Glutamatergic neuron (in vitro differentiated cells): ENCODE measurements at regions not wholly inside any gene's neighbourhood (a gene's known extent, or its start where the extent isn't known, plus 50 kb on each side); places are given as distances from the start of the nearest gene placed in this dataset.
A peak's percentile ranks its signal among the peaks of the same experiment; 100 is the strongest.

Experiments used
- DNase-seq: peaks from one replicate; pipeline ENCODE4 v3.0.0; 2022
- H3K27ac Mint-ChIP-seq: one replicate; pipeline ENCODE4 v1.8.0; 2020; ENCODE audit warnings: mild to moderate bottlenecking, mixed read lengths, inconsistent platforms; ENCODE audit not compliant: unreplicated experiment
- H3K27me3 Mint-ChIP-seq: one replicate; pipeline ENCODE4 v1.8.0; 2020; ENCODE audit warnings: mild to moderate bottlenecking, moderate library complexity, mixed read lengths, inconsistent platforms; ENCODE audit not compliant: unreplicated experiment
- H3K36me3 Mint-ChIP-seq: one replicate; pipeline ENCODE4 v1.8.0; 2020; ENCODE audit warnings: mild to moderate bottlenecking, mixed read lengths, inconsistent platforms; ENCODE audit not compliant: unreplicated experiment
- H3K4me1 Mint-ChIP-seq: one replicate; pipeline ENCODE4 v1.8.0; 2020; ENCODE audit warnings: mild to moderate bottlenecking, low read depth, mixed read lengths, inconsistent platforms; ENCODE audit not compliant: unreplicated experiment
- H3K4me3 Mint-ChIP-seq: one replicate; pipeline ENCODE4 v1.8.0; 2020; ENCODE audit warnings: mild to moderate bottlenecking, mixed read lengths, inconsistent platforms; ENCODE audit not compliant: unreplicated experiment
- H3K9me3 Mint-ChIP-seq: one replicate; pipeline ENCODE4 v1.8.0; 2020; ENCODE audit warnings: mild to moderate bottlenecking, moderate library complexity, mixed read lengths, inconsistent platforms; ENCODE audit not compliant: unreplicated experiment
- TF ChIP-seq, protein P1 (sequence below): fragments of 200-600 bp; sonication (generic); IDR thresholded peaks from one replicate; pipeline ENCODE4 v1.5.0; 2021; ENCODE audit not compliant: partially characterized antibody, unreplicated experiment

DNA sequence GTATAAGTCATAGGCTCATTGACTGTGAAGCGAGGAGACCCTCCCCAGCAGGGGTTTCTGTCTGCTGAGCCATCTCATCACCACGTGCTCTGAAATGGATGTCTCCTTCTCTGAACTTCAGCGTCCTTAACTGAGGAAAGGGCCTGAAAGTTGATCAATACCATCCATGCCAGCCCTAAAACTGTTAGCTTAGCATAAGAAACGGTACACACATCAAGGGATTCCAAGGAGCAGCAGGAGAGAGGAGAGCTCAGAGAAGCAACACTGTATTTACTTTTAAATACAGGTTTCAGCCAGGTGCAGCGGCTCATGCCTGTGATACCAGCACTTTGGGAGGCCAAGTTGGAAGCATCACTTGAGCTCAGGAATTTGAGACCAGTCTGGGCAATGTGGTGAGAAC, 248.9 kb upstream of the TNRC6C start:
- peaks cover 27% of the 10 kb centered on the region for H3K36me3 Mint-ChIP-seq
- no peaks in the 10 kb centered on the region for H3K27me3 Mint-ChIP-seq
- peaks cover 5% of the 10 kb centered on the region for H3K9me3 Mint-ChIP-seq
- H3K4me1 Mint-ChIP-seq, result no peaks in the 10 kb centered on the region
- no peak overlapping the region for H3K27ac Mint-ChIP-seq
- TF ChIP-seq, protein P1, sequence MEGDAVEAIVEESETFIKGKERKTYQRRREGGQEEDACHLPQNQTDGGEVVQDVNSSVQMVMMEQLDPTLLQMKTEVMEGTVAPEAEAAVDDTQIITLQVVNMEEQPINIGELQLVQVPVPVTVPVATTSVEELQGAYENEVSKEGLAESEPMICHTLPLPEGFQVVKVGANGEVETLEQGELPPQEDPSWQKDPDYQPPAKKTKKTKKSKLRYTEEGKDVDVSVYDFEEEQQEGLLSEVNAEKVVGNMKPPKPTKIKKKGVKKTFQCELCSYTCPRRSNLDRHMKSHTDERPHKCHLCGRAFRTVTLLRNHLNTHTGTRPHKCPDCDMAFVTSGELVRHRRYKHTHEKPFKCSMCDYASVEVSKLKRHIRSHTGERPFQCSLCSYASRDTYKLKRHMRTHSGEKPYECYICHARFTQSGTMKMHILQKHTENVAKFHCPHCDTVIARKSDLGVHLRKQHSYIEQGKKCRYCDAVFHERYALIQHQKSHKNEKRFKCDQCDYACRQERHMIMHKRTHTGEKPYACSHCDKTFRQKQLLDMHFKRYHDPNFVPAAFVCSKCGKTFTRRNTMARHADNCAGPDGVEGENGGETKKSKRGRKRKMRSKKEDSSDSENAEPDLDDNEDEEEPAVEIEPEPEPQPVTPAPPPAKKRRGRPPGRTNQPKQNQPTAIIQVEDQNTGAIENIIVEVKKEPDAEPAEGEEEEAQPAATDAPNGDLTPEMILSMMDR, result no peak
- H3K4me3 Mint-ChIP-seq, result no peak overlapping the region
- DNase-seq, result no peak

DNA sequence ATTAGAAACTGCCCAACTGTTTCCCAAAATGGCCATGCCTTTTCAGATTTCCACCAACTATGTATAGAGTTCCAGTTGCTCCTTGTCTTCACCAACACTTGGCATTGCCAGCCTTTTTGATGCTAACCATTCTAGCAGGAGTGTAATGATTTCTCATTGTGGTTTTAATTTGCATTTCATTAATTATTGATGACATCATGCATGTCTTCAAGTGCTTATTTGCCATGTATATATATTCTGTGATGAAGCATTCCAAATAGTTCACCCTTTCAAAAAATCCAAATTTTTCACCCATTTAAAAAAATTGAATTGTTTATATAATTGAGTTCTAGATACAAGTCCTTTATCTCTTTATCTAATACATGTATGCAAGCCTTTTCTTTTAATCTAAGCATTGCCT, 245.9 kb upstream of the TNRC6C start:
- Mint-ChIP-seq H3K27ac (no peak overlapping the region), H3K36me3 (peaks cover 10% of the 10 kb centered on the region), H3K4me1 (no peaks in the 10 kb centered on the region), H3K4me3 (no peak overlapping the region), H3K9me3 (peaks cover 2% of the 10 kb centered on the region), H3K27me3 (no peaks in the 10 kb centered on the region)
- DNase-seq, result no peak
- TF ChIP-seq, protein P1, result no peak

DNA sequence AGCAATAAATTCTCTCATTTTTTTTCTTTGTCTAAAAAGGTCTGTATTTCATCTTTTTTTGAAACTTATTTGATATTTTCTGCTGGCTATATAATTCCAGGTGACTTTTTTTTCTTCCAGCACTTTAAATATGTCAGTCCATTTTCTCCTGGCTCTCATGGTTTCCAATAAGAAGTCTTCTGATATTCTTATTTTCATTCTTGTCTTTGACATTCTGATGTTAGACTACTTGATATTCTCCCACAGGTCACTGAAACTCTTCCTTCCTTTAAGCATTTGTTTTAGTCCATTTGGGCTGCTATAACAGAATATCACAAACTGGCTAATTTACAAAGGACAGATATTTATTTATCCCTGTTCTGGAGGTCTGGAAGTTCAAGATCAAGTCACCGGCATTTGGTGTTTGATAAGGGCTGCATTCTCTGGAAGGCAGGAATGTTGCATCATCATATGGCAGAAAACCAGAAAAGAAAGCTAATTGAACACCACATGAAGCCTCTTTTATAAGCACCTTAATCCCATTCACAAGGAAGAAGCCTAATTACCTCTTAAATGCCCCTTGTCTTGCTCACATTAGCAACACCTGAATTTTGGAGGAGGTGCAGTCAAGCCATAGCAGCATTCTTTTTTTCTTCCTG, 242.1 kb upstream of the TNRC6C start:
- no peak for DNase-seq
- H3K27me3 Mint-ChIP-seq, result peaks cover 4% of the 10 kb centered on the region
- H3K9me3 Mint-ChIP-seq, result peaks cover 8% of the 10 kb centered on the region
- peaks cover 21% of the 10 kb centered on the region for H3K36me3 Mint-ChIP-seq
- no peak overlapping the region for H3K4me3 Mint-ChIP-seq
- no peak overlapping the region for H3K27ac Mint-ChIP-seq
- TF ChIP-seq, protein P1, result no peak
- no peaks in the 10 kb centered on the region for H3K4me1 Mint-ChIP-seq

DNA sequence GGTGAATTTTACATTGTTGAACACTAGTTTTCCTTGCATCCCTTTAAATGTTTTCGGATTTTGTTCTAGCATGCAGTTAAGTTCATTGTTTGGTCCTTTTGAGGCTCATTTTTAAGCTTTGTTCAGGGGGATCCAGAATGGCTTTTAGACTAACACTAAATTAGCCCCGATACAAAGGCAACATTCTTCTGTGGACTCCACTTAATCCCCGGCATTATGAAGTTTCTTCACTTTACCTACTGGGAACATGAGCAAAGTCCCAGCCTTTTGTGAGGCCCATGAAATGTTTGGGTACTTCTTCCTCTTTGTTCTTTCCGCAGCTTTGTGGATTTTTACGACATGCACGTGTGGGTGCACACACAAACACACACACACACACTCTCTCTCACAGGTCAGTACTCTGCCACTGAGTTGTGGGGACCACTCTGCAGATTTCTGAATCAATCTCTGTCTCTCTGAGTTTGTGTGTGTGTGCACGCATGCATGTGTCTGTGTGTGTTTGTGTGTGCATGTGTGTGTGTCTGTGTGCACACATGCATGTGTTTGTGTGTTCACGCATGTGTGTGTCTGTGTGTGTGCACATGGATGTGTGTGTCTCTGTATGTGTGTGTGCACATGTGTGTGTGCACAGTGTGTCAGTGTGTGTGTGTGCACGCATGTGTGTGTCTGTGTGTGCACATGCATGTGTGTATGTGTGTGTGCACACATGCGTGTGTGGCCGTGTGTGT, 240.4 kb upstream of the TNRC6C start:
- H3K9me3 Mint-ChIP-seq, result peaks cover 11% of the 10 kb centered on the region
- H3K4me3 Mint-ChIP-seq, result no peak overlapping the region
- peak overlapping the region; percentile 4 for H3K27ac Mint-ChIP-seq
- no peaks in the 10 kb centered on the region for H3K4me1 Mint-ChIP-seq
- TF ChIP-seq, protein P1, result no peak
- H3K27me3 Mint-ChIP-seq, result peaks cover 6% of the 10 kb centered on the region
- no peak for DNase-seq
- H3K36me3 Mint-ChIP-seq, result peaks cover 21% of the 10 kb centered on the region

DNA sequence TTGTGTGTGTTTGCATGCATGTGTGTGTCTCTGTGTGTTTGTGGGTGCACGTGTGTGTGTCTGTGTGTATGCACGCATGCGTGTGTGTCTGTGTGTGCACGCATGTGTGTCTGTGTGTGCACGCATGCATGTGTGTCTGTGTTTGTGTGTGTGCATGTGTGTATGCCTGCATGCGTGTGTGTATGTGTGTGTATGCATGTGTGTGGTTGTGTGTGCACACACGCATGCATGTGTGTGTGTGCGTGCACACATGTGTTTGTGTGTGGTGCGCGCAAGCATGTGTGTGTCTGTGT, 239.9 kb upstream of the TNRC6C start:
- H3K9me3 Mint-ChIP-seq, result peaks cover 11% of the 10 kb centered on the region
- H3K36me3 Mint-ChIP-seq, result peaks cover 21% of the 10 kb centered on the region

More for the DNA sequence above, 239.9 kb upstream of the TNRC6C start:
- no peaks in the 10 kb centered on the region for H3K4me1 Mint-ChIP-seq
- DNase-seq, result no peak
- peaks cover 6% of the 10 kb centered on the region for H3K27me3 Mint-ChIP-seq
- TF ChIP-seq, protein P1, result no peak
- no peak overlapping the region for H3K27ac Mint-ChIP-seq
- no peak overlapping the region for H3K4me3 Mint-ChIP-seq
